ENCODE measurements at regions not wholly inside any gene's neighbourhood (a gene's known extent, or its start where the extent isn't known, plus 50 kb on each side); places are given as distances from the start of the nearest gene placed in this dataset.

DNA sequence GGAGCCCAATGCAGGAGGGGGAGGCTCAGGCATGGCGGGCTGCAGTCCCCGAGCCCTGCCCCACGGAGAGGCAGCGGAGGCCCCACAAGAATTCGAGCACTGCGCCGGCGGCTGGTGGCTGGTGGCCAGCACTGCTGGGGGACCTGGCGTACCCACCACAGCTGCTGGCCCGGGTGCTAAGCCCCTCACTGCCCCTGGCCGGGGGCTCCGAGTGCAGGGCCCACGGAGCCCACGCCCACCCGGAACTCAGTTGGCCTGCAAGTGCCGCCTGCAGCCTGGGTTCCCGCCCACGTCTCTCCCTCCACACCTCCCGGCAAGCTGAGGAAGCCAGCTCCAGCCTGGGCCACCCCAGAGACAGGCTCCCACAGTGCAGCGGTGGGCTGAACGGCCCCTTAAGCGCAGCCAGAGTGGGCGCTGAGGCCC, 780.3 kb downstream of the DTWD2 start:
- TF ChIP-seq, protein P1, sequence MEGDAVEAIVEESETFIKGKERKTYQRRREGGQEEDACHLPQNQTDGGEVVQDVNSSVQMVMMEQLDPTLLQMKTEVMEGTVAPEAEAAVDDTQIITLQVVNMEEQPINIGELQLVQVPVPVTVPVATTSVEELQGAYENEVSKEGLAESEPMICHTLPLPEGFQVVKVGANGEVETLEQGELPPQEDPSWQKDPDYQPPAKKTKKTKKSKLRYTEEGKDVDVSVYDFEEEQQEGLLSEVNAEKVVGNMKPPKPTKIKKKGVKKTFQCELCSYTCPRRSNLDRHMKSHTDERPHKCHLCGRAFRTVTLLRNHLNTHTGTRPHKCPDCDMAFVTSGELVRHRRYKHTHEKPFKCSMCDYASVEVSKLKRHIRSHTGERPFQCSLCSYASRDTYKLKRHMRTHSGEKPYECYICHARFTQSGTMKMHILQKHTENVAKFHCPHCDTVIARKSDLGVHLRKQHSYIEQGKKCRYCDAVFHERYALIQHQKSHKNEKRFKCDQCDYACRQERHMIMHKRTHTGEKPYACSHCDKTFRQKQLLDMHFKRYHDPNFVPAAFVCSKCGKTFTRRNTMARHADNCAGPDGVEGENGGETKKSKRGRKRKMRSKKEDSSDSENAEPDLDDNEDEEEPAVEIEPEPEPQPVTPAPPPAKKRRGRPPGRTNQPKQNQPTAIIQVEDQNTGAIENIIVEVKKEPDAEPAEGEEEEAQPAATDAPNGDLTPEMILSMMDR (IDR thresholded peaks at IDR 0.05; ENCODE audit: low read depth, low read length): no peak
- TF ChIP-seq EZH2phosphoT487 (IDR thresholded peaks at IDR 0.05; ENCODE audit: low read depth): no peak

Data from OCI-LY3 (cell line).